ENCODE measurements at regions not wholly inside any gene's neighbourhood (a gene's known extent, or its start where the extent isn't known, plus 50 kb on each side); places are given as distances from the start of the nearest gene placed in this dataset.
"Not testable (repeated sequence)": the region's sequence is repeated elsewhere in the genome, so short reads cannot be mapped to it uniquely, and the experiment has no call there.

DNA sequence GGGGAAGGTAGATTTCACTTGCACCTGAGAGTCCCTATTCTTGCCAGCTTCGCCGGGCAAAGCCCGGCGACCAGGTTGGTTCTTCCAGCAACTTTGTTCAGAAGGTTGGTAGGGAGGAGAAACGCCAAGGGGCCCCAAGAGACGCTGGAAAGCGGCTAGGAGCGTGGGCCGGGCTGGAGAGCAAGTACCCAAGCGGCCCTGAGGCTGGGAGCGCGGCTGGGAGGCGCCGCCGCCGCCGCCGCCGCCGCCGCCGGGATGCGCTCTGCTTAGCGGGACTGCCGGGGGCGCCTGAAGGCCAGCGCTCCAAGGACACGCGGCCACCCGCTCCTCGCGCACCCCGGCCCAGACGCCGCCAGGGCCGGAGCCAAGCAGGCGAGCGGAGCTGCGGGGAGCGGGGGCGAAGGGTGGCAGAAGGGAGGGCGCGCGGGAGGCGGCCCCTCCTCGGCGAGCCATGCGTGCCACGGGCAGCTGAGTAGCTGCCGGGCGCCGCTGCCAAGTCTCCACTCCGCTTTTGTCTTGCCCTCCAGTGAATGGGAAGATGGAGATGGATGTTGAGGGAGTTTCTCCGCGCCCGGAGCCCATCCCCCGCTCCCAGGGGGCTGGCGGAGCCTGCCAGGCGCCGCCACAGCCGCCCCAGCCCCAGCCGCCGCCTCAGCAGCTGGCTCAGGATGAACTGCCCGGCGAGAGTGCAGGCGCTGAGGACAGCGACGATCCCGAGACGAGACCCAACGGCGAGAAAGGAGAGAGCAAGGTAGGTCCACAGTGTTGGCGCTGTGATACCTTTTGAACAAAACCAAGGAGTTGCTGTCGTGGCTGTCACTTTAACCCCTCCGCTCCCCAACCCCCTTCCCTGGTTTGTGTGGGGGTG lies 227.4 kb upstream of the AZI2 start:
- peak; percentile 19 for DNase-seq

- DNase-seq, result peak; percentile 14
These were observed 228.1 kb upstream of the AZI2 start for GRCh38 chr3:28576614-28577200.

- DNase-seq, result no peak
These were observed 229.4 kb upstream of the AZI2 start for GRCh38 chr3:28577941-28578500.

DNA sequence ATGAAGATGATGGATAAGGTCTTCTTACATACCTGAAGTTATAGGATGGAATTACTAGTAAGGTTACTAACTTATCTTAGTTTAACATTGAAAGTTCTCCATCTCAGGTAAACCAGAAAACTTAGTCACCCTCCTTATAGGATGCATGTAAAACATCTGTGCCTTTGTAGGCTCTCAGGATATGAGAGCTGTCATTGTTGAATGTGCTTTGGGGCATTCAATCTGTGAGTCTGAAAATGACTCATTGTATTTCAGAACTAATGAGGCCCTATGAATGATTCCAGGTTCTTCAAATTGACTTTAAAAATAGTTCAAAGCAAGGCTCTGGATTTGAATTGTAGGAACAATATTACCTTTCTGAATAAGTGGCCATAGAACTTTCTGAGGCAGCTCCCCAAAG lies 237.7 kb upstream of the AZI2 start:
- no peak for DNase-seq

DNA sequence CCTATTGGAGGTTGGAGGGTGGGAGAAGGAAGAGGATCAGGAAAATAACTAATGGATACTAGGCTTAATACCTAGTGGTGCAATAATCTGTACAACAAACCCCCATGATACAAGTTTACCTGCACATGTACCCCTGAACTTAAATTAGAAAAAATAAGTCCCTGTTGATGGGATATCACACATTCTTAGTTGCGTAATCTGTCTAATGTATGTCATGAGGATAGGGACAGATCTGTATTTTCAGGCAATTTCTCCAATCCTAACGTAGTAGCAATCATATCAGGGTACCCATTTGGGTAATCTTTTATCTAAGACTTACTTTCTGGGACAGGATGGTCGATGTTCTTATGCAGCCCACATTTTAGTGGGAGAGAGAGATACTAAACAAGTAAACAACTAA lies 239.1 kb upstream of the AZI2 start:
- no peak for DNase-seq

DNA sequence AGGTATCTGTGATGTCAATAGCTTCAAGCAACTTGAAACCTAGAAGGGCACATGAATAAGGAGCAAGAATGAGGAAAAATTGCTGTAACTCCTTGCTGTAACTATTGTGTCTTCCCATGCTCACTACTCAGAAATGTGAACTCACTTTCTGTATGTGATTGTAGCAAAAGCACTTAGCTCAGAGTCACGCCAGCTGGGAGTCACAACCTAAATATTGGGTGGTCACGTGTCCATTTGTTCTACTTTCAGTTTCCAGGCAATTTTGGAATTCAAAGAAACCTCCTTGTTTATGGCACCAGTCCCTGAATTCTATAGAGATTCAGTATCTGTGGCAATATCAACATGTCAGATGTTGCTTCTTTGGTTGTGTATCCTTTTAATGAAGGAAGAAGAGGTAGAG lies 241.6 kb upstream of the AZI2 start:
- DNase-seq, result no peak

GRCh38 chr3:28590860-28591259 lies 242.2 kb upstream of the AZI2 start:
- no peak for DNase-seq

DNA sequence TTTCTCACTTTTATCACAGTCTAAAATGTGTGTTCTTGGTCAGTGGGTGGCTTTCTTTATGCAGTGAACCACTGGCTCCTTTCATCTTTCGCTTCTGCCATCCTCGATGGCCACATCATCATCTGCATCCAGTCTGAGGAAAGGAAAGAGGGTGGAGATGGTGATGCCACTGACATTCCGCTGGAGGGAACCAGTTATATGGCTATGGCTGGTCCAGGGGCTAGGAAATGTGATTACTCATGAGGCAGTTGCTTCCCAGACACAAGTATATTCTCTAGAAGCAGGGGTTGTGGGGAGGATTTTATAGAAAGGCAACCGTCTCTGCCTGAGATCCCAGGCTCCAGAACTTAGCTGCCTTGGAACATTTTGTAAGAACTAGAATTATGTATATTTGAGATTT lies 246.7 kb upstream of the AZI2 start:
- no peak for DNase-seq

- DNase-seq, result no peak
These were observed 248.8 kb upstream of the AZI2 start for GRCh38 chr3:28597452-28597851.

DNA sequence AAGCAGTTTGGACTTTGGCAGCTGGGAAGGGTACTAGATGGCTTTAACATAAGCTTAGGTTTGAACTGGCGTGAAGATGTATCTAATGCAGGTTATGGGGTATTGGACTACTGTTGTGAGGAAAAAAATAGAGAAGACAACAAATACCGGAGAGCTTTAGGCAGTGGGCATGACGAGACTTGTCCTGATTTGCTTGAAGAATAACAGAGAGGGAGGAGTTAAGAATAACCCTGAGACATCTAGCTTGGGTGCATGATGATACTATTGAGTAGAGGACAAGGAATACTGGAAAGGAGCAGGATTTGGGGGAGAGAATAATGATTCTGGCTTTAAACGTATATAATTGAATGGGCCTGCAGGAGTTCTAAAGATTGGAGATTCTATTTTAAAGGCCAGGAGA lies 249.5 kb upstream of the AZI2 start:
- no peak for DNase-seq

DNA sequence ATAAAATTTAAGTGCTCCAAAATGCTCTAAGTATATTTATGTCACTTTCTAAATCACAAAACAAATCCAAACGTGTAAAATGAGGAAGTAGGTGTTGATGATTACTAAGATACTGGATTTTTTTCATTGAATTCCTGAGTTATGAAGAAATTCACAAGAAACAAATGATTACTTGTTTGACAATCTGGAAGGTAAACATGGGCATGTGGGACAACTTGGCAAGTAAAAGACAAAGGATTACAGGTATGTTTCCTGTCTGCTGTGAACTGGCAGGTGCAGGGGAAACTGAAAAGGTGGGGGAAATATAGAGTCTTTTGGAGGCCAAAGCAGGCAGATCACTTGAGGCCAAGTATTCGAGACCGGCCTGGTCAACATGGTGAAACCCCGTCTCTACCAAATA lies 252.7 kb upstream of the AZI2 start:
- DNase-seq, result no peak

DNA sequence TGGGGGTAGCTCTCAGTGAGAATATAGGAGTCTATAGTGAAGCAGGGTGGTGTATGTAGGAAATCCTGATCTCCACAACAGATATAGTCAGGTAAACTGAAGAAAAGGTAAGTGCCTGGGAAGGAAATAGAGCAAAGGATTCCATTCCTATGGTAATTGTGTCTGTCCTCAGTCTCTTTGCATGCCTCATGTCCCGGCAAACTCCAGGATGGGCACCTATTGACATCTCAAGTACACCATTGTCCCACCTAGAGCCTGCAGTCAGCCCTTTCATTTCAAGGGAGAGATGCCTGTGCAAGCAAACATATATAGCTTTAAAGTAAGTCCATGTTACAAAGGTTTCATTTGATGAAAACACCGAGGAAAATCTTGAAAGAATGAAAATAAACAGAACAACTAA lies 257.7 kb upstream of the AZI2 start:
- DNase-seq, result no peak

- no peak for DNase-seq
These were observed 263.6 kb upstream of the AZI2 start for GRCh38 chr3:28612232-28612631.

- no peak for DNase-seq
These were observed 265.0 kb upstream of the AZI2 start for GRCh38 chr3:28613511-28614106.

DNA sequence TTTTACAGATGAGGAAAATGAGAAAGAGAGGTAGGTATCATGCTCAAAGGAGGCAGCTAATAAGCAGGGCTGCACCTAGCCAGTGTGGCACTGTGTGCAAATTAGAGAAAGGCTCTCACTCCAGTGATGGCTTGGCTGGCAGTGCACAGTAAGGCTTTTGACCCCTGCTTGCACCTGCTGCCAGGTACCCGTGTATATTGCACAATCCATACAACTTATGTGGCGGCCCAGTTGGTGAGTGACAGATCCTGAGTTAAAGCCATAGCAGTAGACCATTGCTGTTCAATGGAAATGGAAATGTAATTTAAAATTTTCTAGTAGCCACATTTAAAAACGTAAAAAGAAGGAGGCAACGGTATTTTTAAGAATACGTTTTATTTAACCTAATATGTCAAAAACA lies 266.4 kb upstream of the AZI2 start:
- DNase-seq, result no peak

DNA sequence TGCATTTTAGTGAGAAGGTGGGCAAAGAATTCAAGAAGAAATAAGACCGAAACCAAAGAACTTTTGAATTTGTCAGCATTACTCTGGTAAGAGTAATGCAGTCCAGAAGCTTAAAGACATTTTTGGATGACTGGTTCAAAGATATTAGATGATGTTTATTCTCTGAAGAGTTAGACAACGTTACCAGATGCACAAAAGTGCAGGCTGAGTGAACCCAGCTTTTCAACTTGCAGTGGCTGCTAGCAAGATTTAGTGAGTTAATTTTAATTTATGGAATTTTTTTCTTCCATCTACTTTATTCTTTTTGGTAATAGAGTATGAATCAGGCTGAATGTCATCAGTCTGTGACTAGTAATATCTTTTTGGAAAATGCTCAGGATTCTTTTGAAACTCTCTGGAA lies 267.3 kb upstream of the AZI2 start:
- DNase-seq, result no peak

DNA sequence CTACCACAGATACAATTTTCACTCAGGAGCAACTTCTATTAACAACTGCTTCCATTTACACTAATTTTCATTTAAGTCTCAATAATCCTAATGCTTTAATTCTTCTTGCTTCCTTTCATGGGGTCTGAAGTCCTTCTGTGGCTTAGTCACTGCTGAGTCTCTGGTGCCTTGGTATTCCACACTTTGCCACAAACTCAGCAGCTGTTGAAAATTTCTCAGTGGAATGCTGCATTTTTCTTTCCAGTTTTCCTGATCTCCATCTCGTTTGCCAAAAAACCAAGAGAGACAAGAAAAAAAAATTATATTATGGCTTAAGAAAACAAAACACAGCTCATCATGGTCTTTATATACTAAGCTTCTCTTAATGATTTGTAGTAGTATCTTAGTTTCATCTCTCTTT lies 269.2 kb upstream of the AZI2 start:
- no peak for DNase-seq

- no peak for DNase-seq
These were observed 274.5 kb upstream of the AZI2 start for GRCh38 chr3:28623106-28623505.

- DNase-seq, result peak; percentile 27
These were observed 275.5 kb upstream of the AZI2 start for GRCh38 chr3:28624084-28624483.

- not testable (repeated sequence) for DNase-seq
These were observed 279.2 kb upstream of the AZI2 start for GRCh38 chr3:28627843-28628242.

DNA sequence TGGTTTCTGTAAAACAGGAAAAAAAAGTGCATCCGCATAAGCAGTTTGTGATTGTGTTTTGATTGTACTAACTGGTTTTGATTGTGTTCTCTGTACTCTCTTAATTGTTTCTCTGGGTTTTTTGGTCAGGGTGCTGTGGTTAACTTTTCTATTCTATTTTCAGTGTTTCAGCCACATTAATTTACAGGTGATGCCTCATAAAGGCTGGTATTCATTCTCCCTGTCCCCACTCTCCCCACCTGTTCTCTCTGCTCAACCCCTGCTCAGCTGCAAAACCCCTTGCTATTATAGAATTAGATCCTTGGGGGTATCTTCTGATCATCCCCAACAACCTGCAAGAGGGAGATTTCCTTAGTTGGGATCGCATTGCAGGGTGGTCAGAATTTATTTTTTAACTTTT lies 285.4 kb upstream of the AZI2 start:
- DNase-seq, result no peak

GRCh38 chr3:28637742-28638141 lies 289.1 kb upstream of the AZI2 start:
- no peak for DNase-seq

DNA sequence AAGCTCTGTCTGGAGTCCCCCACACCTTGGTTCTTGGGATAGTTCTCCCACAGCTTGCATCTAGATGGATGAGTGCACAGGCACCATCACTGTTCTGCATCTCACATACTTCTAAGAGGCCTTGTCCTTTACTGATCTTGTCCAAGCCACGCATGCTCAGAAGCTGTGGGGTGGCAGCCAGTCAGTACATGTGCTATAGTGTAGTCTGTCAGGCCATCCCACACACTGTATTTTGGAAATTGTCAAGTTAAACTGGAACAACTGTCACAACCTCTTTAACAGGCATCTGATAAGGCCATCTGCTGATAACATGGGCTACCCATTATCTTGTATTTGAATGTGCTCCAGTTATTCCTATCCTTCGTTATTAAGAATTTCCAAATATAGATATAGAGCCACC lies 296.5 kb upstream of the AZI2 start:
- DNase-seq, result no peak

- DNase-seq, result no peak
These were observed 297.8 kb upstream of the AZI2 start for GRCh38 chr3:28646435-28646834.

Data from hindlimb muscle (tissue), 1 donor.